Neuronal stem cell (in vitro differentiated cells): ENCODE measurements at regions not wholly inside any gene's neighbourhood (a gene's known extent, or its start where the extent isn't known, plus 50 kb on each side); places are given as distances from the start of the nearest gene placed in this dataset.

Experiments used
- DNase-seq: peaks from one replicate; pipeline ENCODE4 v3.0.0-alpha.2; 2013; ENCODE audit warnings: low spot score
- H2AFZ ChIP-seq: one replicate; pipeline ENCODE4 v1.6.1; 2013; ENCODE audit warnings: mild to moderate bottlenecking, low read length, inconsistent platforms
- H2AK5ac ChIP-seq: 2 replicates; pipeline ENCODE4 v1.6.1; 2013; ENCODE audit warnings: low read depth, mild to moderate bottlenecking, inconsistent platforms, low read length, moderate library complexity, mixed read lengths
- H2BK120ac ChIP-seq: 2 replicates; pipeline ENCODE4 v1.6.1; 2013; ENCODE audit warnings: low read depth, mild to moderate bottlenecking, inconsistent platforms, low read length, moderate library complexity, mixed read lengths
- H2BK12ac ChIP-seq: one replicate; pipeline ENCODE4 v1.6.1; 2013; ENCODE audit warnings: low read length, inconsistent platforms
- H2BK15ac ChIP-seq: 2 replicates; pipeline ENCODE4 v1.6.1; 2013; ENCODE audit warnings: mild to moderate bottlenecking, low read length, inconsistent platforms, mixed read lengths
- H2BK5ac ChIP-seq: one replicate; pipeline ENCODE4 v1.6.1; 2013; ENCODE audit warnings: inconsistent platforms, mild to moderate bottlenecking, low read length, moderate library complexity
- H3K14ac ChIP-seq: one replicate; pipeline ENCODE4 v1.6.1; 2013; ENCODE audit warnings: low read length, inconsistent platforms
- H3K18ac ChIP-seq: 2 replicates; pipeline ENCODE4 v1.6.1; 2013; ENCODE audit warnings: low read length, inconsistent platforms
- H3K23ac ChIP-seq: 2 replicates; pipeline ENCODE4 v1.6.1; 2013; ENCODE audit warnings: low read depth, mild to moderate bottlenecking, mixed read lengths, low read length, inconsistent platforms; ENCODE audit not compliant: poor library complexity
- H3K27ac ChIP-seq: replicated peaks from 3 replicates; pipeline ENCODE4 v1.5.1; 2013; ENCODE audit warnings: low read length, inconsistent platforms
- H3K27me3 ChIP-seq, 3 experiments: 2 replicates each; pipeline ENCODE4 v1.6.1; 2013; ENCODE audit warnings: low read length in 3 of 3, mild to moderate bottlenecking in 2 of 3, inconsistent platforms in 1 of 3, low read depth in 1 of 3, mixed read lengths in 1 of 3, moderate library complexity in 1 of 3; ENCODE audit not compliant: control insufficient read depth in 3 of 3, insufficient read depth in 3 of 3
- H3K36me3 ChIP-seq, 2 donors: replicated peaks in 1 of 2; 2 replicates each; pipeline ENCODE4 v1.6.1; 2013; ENCODE audit warnings: low read length in 2 of 2; ENCODE audit not compliant: control insufficient read depth in 2 of 2, insufficient read depth in 2 of 2
- H3K4ac ChIP-seq: 2 replicates; pipeline ENCODE4 v1.6.1; 2013; ENCODE audit warnings: inconsistent platforms, mild to moderate bottlenecking, low read length, moderate library complexity
- H3K4me1 ChIP-seq, 2 donors: 1 replicate in 1 of 2; 2 replicates in 1 of 2; pipeline ENCODE4 v1.6.1; 2013; ENCODE audit warnings: low read length in 2 of 2, low read depth in 1 of 2; ENCODE audit not compliant: control insufficient read depth in 2 of 2, insufficient read depth in 1 of 2
- H3K4me2 ChIP-seq: one replicate; pipeline ENCODE4 v1.6.1; 2013; ENCODE audit warnings: mild to moderate bottlenecking, low read length, inconsistent platforms; ENCODE audit not compliant: insufficient read depth, poor library complexity, severe bottlenecking
- H3K4me3 ChIP-seq, 2 donors: 2 replicates each; pipeline ENCODE4 v1.5.1; 2013; ENCODE audit warnings: low read length in 2 of 2, mild to moderate bottlenecking in 2 of 2, inconsistent platforms in 1 of 2, moderate library complexity in 1 of 2
- H3K79me1 ChIP-seq: one replicate; pipeline ENCODE4 v1.6.1; 2013; ENCODE audit warnings: low read depth, mild to moderate bottlenecking, inconsistent platforms, low read length, moderate library complexity
- H3K9ac ChIP-seq: one replicate; pipeline ENCODE4 v1.6.1; 2013; ENCODE audit warnings: mild to moderate bottlenecking, low read depth, low read length, inconsistent platforms; ENCODE audit not compliant: poor library complexity
- H3K9me3 ChIP-seq, 2 donors: replicated peaks in 1 of 2; 2 replicates each; pipeline versions ENCODE3 to v1.6.1; 2013; ENCODE audit warnings: low read length in 2 of 2, mild to moderate bottlenecking in 2 of 2, inconsistent platforms in 1 of 2, low read depth in 1 of 2, mixed read lengths in 1 of 2, moderate library complexity in 1 of 2; ENCODE audit not compliant: control insufficient read depth in 2 of 2, insufficient read depth in 1 of 2
- H4K8ac ChIP-seq: one replicate; pipeline ENCODE4 v1.6.1; 2013; ENCODE audit warnings: low read depth, mild to moderate bottlenecking, inconsistent platforms, low read length, moderate library complexity
- H4K91ac ChIP-seq: one replicate; pipeline ENCODE4 v1.6.1; 2013; ENCODE audit warnings: low read length, low read depth, mild to moderate bottlenecking, inconsistent platforms; ENCODE audit not compliant: poor library complexity
- WGBS, 2 donors: extraction: QIAGEN DNeasy Blood & Tissue Kit; methylation state at CpG; one replicate each; pipeline ENCODE4 v1.1.7; 2013; ENCODE audit warnings: missing lambda C conversion rate in 2 of 2, mixed read lengths in 1 of 2; ENCODE audit not compliant: insufficient read length in 2 of 2, insufficient replicate concordance in 1 of 2; ENCODE audit errors: extremely low coverage in 2 of 2; 5-methylcytosine and 5-hydroxymethylcytosine counted together

- Histone ChIP-seq H2BK12ac (no peak overlapping the region), H3K18ac (no peak overlapping the region), H3K4me1 (no peaks in the 10 kb centered on the region), H3K4me2 (no peak overlapping the region), H3K9me3 (peaks cover 0 to 1% of the 10 kb centered on the region in 2 donors), H3K36me3 (no peaks in the 10 kb centered on the region), H3K27me3 (peaks cover 0 to 2% (median 0%) of the 10 kb centered on the region in 3 experiments), H2BK120ac (no peak overlapping the region), H2AFZ (no peak overlapping the region), H4K8ac (no peak overlapping the region), H3K23ac (no peak overlapping the region), H3K9ac (no peak overlapping the region), H3K4ac (no peak overlapping the region), H3K79me1 (no peaks in the 10 kb centered on the region), H4K91ac (no peak overlapping the region), H2BK5ac (no peak overlapping the region), H2AK5ac (no peak overlapping the region), H3K27ac (no peak overlapping the region), H3K4me3 (no peak overlapping the region), H2BK15ac (no peak overlapping the region), H3K14ac (no peak overlapping the region)
- WGBS, 2 donors, result no CpG with 5 or more reads among the region's 7 CpGs
- DNase-seq, result no peak
Observed at GRCh38 chr2:18825838-18826237, 236.5 kb upstream of the NT5C1B start.

GRCh38 chr2:18824915-18825314, 235.5 kb upstream of the NT5C1B start:
- H3K4ac ChIP-seq, result no peak overlapping the region
- H2BK12ac ChIP-seq, result no peak overlapping the region
- no peak overlapping the region for H3K23ac ChIP-seq
- no peak overlapping the region for H2BK15ac ChIP-seq
- H2AK5ac ChIP-seq, result no peak overlapping the region
- no peak overlapping the region for H3K9ac ChIP-seq
- peaks cover 0 to 1% of the 10 kb centered on the region in 2 donors for H3K9me3 ChIP-seq
- H3K4me1 ChIP-seq, result no peaks in the 10 kb centered on the region
- H4K91ac ChIP-seq, result no peak overlapping the region
- no peak overlapping the region for H3K4me2 ChIP-seq
- DNase-seq, result no peak
- peaks cover 0 to 2% (median 0%) of the 10 kb centered on the region in 3 experiments for H3K27me3 ChIP-seq
- H3K79me1 ChIP-seq, result no peaks in the 10 kb centered on the region
- no peak overlapping the region for H2AFZ ChIP-seq
- H3K36me3 ChIP-seq, result no peaks in the 10 kb centered on the region
- H3K18ac ChIP-seq, result no peak overlapping the region
- no peak overlapping the region for H3K27ac ChIP-seq
- no peak overlapping the region for H2BK5ac ChIP-seq
- no peak overlapping the region for H3K14ac ChIP-seq
- H4K8ac ChIP-seq, result no peak overlapping the region
- no peak overlapping the region for H2BK120ac ChIP-seq
- WGBS, 2 donors, result no CpG with 5 or more reads among the region's 2 CpGs
- no peak overlapping the region for H3K4me3 ChIP-seq

- Histone ChIP-seq H3K27ac (no peak overlapping the region), H3K23ac (no peak overlapping the region), H3K4me3 (no peak overlapping the region), H3K4ac (no peak overlapping the region), H2BK5ac (no peak overlapping the region), H2BK12ac (no peak overlapping the region), H2AK5ac (no peak overlapping the region), H3K79me1 (no peaks in the 10 kb centered on the region), H3K18ac (no peak overlapping the region), H4K91ac (no peak overlapping the region), H2AFZ (no peak overlapping the region), H4K8ac (no peak overlapping the region), H3K27me3 (peaks cover 0 to 2% (median 0%) of the 10 kb centered on the region in 3 experiments), H3K36me3 (no peaks in the 10 kb centered on the region), H2BK120ac (no peak overlapping the region), H3K9me3 (peaks cover 0 to 1% of the 10 kb centered on the region in 2 donors), H3K14ac (no peak overlapping the region), H3K4me2 (no peak overlapping the region), H2BK15ac (no peak overlapping the region), H3K4me1 (no peaks in the 10 kb centered on the region), H3K9ac (no peak overlapping the region)
- DNase-seq, result no peak
- no CpG with 5 or more reads among the region's 2 CpGs for WGBS, 2 donors
Observed at GRCh38 chr2:18824325-18824790, 235.0 kb upstream of the NT5C1B start.

GRCh38 chr2:18821431-18821830, 232.1 kb upstream of the NT5C1B start:
- Histone ChIP-seq H3K27ac (no peak overlapping the region), H3K4me3 (no peak overlapping the region), H3K36me3 (no peaks in the 10 kb centered on the region), H2BK5ac (no peak overlapping the region), H4K8ac (no peak overlapping the region), H3K14ac (no peak overlapping the region), H3K18ac (no peak overlapping the region), H2BK12ac (no peak overlapping the region), H3K9me3 (peaks cover 0 to 1% of the 10 kb centered on the region in 2 donors), H3K23ac (no peak overlapping the region), H2BK120ac (no peak overlapping the region), H4K91ac (no peak overlapping the region), H2AFZ (no peak overlapping the region), H3K27me3 (peaks cover 0 to 2% (median 0%) of the 10 kb centered on the region in 3 experiments), H2AK5ac (no peak overlapping the region), H3K79me1 (no peaks in the 10 kb centered on the region), H3K4ac (no peak overlapping the region), H3K4me1 (no peaks in the 10 kb centered on the region), H2BK15ac (no peak overlapping the region), H3K9ac (no peak overlapping the region), H3K4me2 (no peak overlapping the region)
- DNase-seq, result no peak
- no CpG with 5 or more reads among the region's 1 CpG for WGBS, 2 donors
